Kidney glomerular epithelial cell (primary cell): ENCODE measurements at regions not wholly inside any gene's neighbourhood (a gene's known extent, or its start where the extent isn't known, plus 50 kb on each side); places are given as distances from the start of the nearest gene placed in this dataset.
"Not testable (repeated sequence)": the region's sequence is repeated elsewhere in the genome, so short reads cannot be mapped to it uniquely, and the experiment has no call there.

Experiments used
- DNase-seq: peaks from one replicate; lab custom pipeline; 2025; lab: John Stamatoyannopoulos, UW

DNA sequence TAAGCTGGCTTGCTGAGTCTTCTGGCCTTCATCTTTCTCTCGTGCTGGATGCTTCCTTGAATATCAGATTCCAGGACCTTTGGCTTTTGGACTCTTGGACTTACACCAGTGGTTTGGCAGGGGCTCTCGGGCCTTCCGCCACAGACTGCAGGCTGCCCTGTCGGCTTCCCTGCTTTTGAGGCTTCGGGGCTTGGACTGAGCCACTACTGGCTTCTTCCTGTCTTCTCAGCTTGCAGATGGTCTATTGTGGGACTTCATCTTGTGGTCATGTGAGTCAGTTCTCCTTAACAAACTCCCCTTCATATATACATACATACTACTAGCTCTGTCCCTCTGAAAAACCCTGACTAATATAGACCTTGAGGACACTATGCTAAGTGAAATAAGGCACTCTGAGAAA lies 78.3 kb upstream of the SSBP2 start:
- no peak for DNase-seq

DNA sequence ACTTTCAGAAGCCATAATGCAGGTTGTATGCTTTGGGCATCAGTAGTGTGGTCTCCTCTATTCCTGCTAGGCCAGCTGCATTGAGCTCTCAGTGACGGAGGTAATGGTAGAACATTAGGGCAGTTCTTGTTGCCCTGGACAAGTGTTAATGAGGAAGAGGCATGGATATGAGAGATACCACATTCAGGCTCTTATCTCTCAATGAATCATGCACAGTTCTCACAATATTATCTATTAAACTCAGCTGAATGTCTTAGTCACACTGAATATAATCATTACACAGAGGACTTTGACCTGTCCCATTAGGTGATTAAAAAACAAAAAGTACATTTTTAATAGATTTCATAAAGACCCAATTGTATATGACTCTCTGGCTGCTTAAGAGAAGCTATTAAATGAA lies 76.6 kb upstream of the SSBP2 start:
- no peak for DNase-seq

DNA sequence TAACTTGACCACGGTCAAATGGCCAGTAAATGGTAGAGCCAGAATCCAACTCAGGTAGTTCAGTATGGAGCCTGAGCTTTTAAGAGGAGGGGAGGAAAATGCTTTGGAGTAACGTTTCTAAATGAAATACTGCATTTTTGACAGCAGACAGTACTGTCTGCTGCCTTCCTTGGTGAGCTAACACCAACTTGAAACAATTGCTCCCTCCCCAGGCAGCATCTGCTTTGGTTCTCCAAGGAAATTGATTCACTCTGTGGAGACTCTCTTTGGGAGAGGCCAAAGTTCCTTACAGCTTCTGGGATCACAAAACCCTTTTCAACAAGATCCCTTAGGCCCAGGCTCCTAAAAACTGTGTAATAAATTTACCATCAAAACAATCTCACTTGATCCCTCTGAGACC lies 75.2 kb upstream of the SSBP2 start:
- no peak for DNase-seq

DNA sequence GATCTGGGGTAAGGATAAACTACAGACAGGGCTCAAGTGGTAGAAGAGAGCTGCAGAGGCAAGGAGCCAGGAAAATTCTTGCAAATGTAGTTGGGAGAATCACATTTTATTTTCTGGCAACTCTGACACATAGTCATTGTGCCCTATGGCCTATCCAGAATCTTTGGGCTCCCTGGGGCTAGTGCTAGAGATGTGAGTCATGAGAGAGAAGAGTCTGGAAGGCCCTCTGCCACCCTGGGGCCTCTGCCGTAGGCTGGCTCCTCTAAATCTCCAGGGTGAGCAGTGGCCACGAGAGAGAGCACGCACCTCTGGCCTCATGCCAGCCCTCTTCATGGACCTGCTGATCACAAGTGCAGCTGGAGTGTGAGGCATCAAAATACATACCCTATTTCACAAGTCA lies 74.3 kb upstream of the SSBP2 start:
- no peak for DNase-seq

DNA sequence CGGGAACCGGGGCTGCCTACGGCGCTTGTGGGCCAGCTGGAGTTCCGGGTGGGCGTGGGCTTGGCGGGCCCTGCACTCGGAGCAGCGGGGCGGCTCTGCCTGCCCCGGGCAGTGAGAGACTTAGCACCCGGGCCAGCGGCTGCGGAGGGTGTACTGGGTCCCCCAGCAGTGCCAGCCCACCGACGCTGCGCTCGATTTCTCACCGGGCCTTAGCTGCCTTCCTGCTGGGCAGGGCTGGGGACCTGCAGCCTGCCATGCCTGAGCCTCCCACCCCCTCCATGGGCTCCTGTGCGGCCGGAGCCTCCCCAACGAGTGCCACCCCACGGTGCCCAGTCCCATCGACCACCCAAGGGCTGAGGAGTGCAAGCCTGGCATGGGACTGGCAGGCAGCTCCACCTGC lies 72.8 kb upstream of the SSBP2 start:
- not testable (repeated sequence) for DNase-seq

DNA sequence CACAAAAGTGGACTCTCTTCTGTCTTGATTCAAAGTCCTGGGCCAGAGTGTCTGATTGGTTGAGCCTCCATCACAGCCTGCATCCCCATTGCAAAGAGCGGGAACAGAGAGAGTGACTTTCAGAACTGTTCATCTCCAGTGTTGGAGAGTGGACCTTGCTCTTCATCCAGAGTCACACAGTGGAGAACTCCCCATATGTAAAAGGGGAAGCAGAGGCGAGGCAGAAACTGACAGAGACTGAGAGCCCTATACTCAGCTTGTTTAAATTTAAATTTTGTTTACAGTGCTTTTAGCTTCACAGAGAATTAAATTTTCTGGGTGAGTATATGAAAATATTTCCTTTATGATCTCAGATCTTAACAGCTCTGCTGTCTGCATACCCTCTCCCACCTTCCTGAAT lies 70.0 kb upstream of the SSBP2 start:
- DNase-seq, result no peak

DNA sequence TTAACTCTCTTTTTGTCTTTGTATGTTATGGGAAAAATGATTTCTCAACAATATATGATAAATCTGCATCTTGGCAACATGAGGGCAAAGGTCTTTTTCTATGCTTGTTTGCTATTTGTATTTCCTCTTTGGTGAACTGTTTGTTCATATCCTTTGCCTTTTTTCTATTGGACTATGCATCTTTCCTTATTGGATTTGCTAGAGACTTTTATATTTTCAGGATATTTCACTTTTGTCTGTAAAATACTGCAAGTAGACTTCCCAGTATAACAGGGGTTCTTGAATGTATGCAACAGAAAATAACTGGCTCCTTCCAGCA lies 69.4 kb upstream of the SSBP2 start:
- no peak for DNase-seq

DNA sequence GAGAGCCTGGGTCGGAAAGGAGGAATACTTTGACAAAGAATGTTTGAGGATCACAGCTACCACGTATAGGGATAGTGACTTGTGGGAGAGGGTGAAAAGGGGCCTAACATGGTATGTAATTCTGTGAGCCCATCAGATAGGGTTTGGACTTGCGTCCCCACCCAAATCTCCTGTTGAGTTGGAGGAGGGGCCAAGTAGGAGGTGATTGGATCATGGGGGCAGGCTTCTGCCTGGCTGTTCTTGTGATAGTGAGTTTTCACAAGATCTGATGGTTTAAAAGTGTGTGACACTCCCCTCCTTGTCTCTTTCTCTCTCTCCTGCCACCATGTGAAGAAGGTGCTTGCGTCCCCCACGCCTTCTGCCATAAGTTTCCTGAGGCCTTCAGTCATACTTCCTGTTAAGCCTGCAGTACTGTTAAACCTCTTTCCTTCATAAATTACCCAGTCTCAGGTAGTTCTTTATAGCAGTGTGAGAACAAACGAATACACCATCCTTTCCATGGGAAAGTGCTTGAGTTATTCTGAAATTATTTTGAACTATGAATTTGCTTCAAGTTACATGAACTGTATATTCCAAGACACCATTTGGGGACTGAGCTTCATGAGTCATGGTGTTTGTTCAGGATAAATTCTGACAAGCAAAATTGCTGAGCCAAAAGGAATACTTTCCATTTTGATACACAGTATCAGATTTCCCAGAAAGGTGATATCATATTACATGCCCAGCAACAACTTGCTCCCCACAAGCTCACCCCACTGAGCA lies 68.8 kb upstream of the SSBP2 start:
- no peak for DNase-seq

DNA sequence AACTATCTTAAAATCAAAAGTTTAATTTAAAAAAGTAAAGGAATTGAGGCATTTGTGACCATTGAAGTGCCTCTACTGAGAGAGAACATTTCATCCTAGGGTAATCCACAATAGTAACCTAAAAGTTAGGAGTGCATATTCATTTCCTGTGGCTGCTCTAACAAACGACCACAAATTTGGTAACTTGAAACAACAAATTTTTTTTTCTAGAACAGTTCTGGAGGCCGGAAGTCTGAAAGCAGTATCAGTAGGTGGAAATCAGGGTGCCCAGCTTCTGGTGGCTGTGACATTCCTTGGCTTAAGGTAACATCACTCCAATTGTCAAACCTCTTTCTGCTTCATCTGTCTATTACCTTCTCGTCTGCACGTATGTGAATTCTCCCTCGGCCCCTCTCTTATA lies 67.1 kb upstream of the SSBP2 start:
- DNase-seq, result no peak

DNA sequence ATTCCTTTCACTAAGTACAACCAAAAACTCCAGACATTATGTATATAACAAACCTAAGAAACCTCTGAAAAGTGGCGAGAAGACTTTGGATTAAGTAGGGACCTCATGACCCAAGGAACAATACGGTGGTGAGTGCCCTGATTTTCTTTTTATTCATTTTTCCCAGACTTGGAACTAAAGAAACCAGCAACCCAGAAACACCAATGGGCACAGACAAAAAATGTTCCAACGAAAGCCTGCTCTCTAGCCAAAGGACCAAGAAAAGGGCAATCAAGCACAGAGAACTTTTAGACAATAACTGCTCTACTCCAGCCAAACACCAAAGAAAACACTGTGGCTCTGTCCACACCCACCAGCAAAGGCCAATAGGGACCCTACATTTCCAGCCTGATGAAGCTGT lies 66.2 kb upstream of the SSBP2 start:
- no peak for DNase-seq

DNA sequence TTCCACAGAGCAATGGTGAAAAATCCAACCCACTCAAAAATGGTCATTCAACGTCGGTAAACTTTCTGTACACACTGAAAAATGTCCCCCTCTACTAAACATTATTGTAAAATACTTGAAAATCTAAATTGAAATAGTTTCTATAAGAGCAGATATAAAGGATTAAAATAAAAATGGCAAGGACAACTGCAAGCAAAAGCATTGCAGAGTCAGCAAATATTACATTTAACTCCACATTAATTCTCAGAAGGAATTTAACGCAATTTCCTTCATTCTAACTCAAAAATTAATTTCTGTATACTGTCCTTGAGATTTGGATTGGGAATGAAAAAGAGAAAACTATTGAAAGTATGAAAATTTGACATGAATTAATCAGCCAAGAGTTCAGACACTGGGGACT lies 64.4 kb upstream of the SSBP2 start:
- no peak for DNase-seq

DNA sequence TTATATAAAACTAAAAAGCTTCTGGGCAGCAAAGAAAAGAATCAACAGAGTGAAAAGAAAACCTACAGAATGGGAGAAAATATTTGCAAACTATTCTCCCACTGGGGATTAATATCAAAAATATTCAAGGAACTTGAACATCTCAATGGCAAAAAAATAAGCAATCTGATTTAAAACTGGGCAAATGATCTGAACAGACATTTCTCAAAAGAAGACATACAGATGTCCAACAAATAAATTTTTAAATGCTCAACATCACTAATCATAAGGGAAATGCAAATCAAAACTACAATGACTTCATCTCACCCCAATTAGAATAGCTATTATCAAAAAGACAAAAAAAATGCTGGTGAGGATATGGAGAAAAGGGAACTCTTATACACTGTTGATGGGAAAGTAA lies 57.2 kb upstream of the SSBP2 start:
- no peak for DNase-seq

DNA sequence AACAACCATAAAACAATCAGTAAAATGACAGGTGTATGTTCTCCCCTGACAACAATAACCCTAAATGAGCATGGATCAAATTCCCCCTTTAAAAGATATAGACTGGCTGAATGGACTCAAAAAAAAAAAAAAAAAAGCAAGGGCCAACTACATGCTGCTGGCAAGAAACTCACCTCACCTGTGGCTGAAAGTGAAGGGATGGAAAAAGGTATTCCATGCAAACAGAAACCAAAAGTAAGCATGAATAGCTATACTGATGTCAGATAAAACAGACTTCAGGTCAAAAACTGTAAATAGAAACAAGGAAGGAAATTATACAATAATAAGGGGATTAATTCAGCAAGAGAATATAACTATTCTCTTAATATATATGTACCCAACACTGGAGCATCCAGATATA lies 54.2 kb upstream of the SSBP2 start:
- no peak for DNase-seq

DNA sequence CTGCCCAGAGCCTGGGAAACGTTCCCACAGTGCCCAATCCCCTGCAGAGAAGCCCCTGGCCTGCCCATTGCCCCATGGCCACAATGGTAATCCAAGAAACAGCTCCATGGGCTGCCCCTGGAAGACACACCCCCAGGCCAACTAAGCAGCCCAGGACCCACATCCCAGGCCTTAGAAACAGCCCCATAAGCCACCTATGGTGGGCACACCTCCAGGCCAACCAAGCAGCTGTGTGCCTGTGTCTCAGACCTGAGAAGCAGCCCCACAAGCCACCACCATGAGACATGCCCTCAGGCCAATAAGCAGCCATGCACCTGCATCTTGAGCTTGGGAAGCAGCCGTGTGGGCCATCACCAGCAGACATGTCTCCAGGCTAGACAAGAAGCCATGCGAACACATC lies 52.9 kb upstream of the SSBP2 start:
- DNase-seq, result no peak

DNA sequence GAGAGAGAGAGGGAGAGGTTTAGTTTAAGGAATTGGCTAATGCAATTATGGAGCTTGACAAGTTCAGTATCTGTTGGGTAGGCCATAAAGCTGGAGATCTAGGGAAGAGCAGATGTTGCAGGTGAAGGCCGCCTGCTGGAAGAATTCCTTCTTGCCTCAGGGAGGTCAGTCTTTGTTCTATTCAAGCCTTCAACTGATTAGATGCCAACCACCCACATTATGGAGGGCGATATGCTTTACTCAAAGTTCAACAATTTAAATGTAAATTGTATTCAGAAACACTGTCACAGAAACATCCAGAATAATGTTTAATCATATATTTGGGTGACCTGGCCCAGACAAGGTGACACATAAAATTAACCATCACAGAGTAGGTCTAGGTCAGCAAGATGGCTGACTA lies 51.7 kb upstream of the SSBP2 start:
- DNase-seq, result no peak

DNA sequence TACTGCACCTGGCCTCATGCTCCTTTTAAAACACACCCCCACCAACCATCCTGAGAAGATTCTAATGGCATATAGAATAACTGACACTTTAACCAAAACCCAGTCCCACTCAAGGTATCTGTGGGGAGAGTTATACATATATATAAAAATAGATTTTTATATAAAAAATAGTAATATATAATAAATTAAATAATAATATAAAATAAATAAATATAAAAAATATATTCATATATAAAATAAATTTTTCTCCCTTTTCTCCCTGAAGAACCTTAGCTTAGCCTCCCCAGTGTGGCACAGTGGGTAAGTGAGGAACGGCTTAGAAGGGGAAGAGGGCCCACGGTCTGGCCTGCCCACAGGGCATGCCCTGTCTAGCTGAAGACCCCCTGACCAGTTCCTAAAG lies 51.1 kb upstream of the SSBP2 start:
- DNase-seq, result no peak

DNA sequence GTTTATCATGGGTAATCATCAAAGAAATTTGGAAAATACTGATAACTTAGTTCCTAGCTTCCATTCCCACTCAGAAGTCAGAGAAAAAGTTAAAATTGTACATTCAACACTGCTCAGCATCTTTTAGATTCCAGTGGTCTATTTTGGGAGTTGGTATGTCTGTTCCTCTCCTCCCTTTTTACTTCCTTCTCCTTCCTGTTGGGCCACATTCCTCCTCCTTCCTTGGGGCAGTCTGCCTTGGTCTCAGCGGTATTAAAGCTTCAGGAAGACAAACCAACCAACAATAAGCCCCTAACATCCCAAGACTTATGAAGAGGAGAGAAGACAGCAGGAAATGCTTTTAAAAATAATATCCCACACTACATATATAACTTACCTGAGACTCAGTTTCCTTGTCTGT lies 49.9 kb upstream of the SSBP2 start:
- DNase-seq, result no peak
